H9 (cell line): ENCODE measurements at regions not wholly inside any gene's neighbourhood (a gene's known extent, or its start where the extent isn't known, plus 50 kb on each side); places are given as distances from the start of the nearest gene placed in this dataset.

Experiments
- DNase-seq: peaks from one replicate; pipeline ENCODE4 v3.0.0-alpha.2; 2017
- H2AFZ ChIP-seq: one replicate; pipeline ENCODE4 v1.6.1; 2013; ENCODE audit warnings: mild to moderate bottlenecking, low read length, control low read depth, moderate library complexity
- H2AK5ac ChIP-seq: 2 replicates; pipeline ENCODE4 v1.6.1; 2013; ENCODE audit warnings: low read length, control low read depth, mixed read lengths; ENCODE audit not compliant: insufficient read length
- H2BK120ac ChIP-seq: one replicate; pipeline ENCODE4 v1.6.1; 2013; ENCODE audit warnings: low read depth, mild to moderate bottlenecking, low read length, control low read depth, inconsistent platforms; ENCODE audit not compliant: poor library complexity, severe bottlenecking
- H2BK12ac ChIP-seq: 2 replicates; pipeline ENCODE4 v1.6.1; 2013; ENCODE audit warnings: low read length, control low read depth, mixed read lengths, low read depth; ENCODE audit not compliant: insufficient read length
- H2BK15ac ChIP-seq: 2 replicates; pipeline ENCODE4 v1.6.1; 2013; ENCODE audit warnings: low read depth, low read length, control low read depth
- H2BK20ac ChIP-seq: one replicate; pipeline ENCODE4 v1.6.1; 2013; ENCODE audit warnings: low read depth, mild to moderate bottlenecking, low read length, control low read depth, inconsistent platforms; ENCODE audit not compliant: poor library complexity, severe bottlenecking
- H2BK5ac ChIP-seq: 2 replicates; pipeline ENCODE4 v1.6.1; 2013; ENCODE audit warnings: low read length, control low read depth, mixed read lengths; ENCODE audit not compliant: insufficient read length
- H3K14ac ChIP-seq: 2 replicates; pipeline ENCODE4 v1.6.1; 2013; ENCODE audit warnings: low read length, control low read depth; ENCODE audit not compliant: insufficient read depth
- H3K18ac ChIP-seq: 2 replicates; pipeline ENCODE4 v1.6.1; 2013; ENCODE audit warnings: low read depth, mild to moderate bottlenecking, mixed read lengths, low read length, control low read depth; ENCODE audit not compliant: insufficient read length
- H3K23ac ChIP-seq: 2 replicates; pipeline ENCODE4 v1.6.1; 2013; ENCODE audit warnings: low read length, control low read depth, mixed read lengths, low read depth; ENCODE audit not compliant: insufficient read length
- H3K23me2 ChIP-seq: 2 replicates; pipeline ENCODE4 v1.6.1; 2013; ENCODE audit warnings: low read depth, mild to moderate bottlenecking, mixed read lengths, low read length, control low read depth; ENCODE audit not compliant: insufficient read length, poor library complexity, severe bottlenecking
- H3K27ac ChIP-seq: 2 replicates; pipeline ENCODE4 v1.5.1; 2013; ENCODE audit warnings: low read length, control low read depth, mixed read lengths, low read depth; ENCODE audit not compliant: insufficient read length
- H3K27me3 ChIP-seq: 2 replicates; pipeline ENCODE4 v1.6.1; 2013; ENCODE audit warnings: low read length, control low read depth, inconsistent platforms; ENCODE audit not compliant: insufficient read depth
- H3K4ac ChIP-seq: 2 replicates; pipeline ENCODE4 v1.6.1; 2013; ENCODE audit warnings: low read depth, mild to moderate bottlenecking, control low read depth, inconsistent platforms, low read length, moderate library complexity
- H3K4me1 ChIP-seq: 2 replicates; pipeline ENCODE4 v1.6.1; 2013; ENCODE audit warnings: low read length, control low read depth, inconsistent platforms; ENCODE audit not compliant: insufficient read depth
- H3K4me2 ChIP-seq: 2 replicates; pipeline ENCODE4 v1.6.1; 2013; ENCODE audit warnings: low read length, control low read depth, mixed read lengths; ENCODE audit not compliant: insufficient read length, insufficient read depth
- H3K56ac ChIP-seq: 2 replicates; pipeline ENCODE4 v1.6.1; 2013; ENCODE audit warnings: low read depth, mild to moderate bottlenecking, mixed read lengths, low read length, control low read depth; ENCODE audit not compliant: insufficient read length
- H3K79me1 ChIP-seq: 2 replicates; pipeline ENCODE4 v1.6.1; 2013; ENCODE audit warnings: low read depth, mild to moderate bottlenecking, moderate library complexity, low read length, control low read depth, inconsistent platforms; ENCODE audit not compliant: insufficient read depth, poor library complexity, severe bottlenecking
- H3K79me2 ChIP-seq: 2 replicates; pipeline ENCODE4 v1.6.1; 2013; ENCODE audit warnings: low read length, control low read depth, inconsistent platforms; ENCODE audit not compliant: insufficient read depth
- H3K9ac ChIP-seq: 2 replicates; pipeline ENCODE4 v1.6.1; 2013; ENCODE audit warnings: low read length, control low read depth, mixed read lengths; ENCODE audit not compliant: insufficient read length; ENCODE audit errors: extremely low read depth
- H3K9me3 ChIP-seq: one replicate; pipeline ENCODE4 v1.6.1; 2013; ENCODE audit warnings: low read depth, low read length, inconsistent platforms; ENCODE audit not compliant: control insufficient read depth
- H3T11ph ChIP-seq: one replicate; pipeline ENCODE4 v1.6.1; 2013; ENCODE audit warnings: mild to moderate bottlenecking, low read length, control low read depth, inconsistent platforms
- H4K20me1 ChIP-seq: one replicate; pipeline ENCODE4 v1.6.1; 2013; ENCODE audit not compliant: control insufficient read depth, insufficient read length, insufficient read depth
- H4K5ac ChIP-seq: 2 replicates; pipeline ENCODE4 v1.6.1; 2013; ENCODE audit warnings: low read depth, mild to moderate bottlenecking, mixed read lengths, low read length, control low read depth; ENCODE audit not compliant: insufficient read length
- H4K8ac ChIP-seq: replicated peaks from 2 replicates; pipeline ENCODE4 v1.6.1; 2013; ENCODE audit warnings: low read length, control low read depth, mixed read lengths, low read depth; ENCODE audit not compliant: insufficient read length
- H4K91ac ChIP-seq: 2 replicates; pipeline ENCODE4 v1.6.1; 2013; ENCODE audit warnings: low read depth, mild to moderate bottlenecking, moderate library complexity, mixed read lengths, low read length, control low read depth; ENCODE audit not compliant: insufficient read length
- H3K27ac Mint-ChIP-seq, 3 experiments: 2 replicates in 2 of 3; 3 replicates in 1 of 3; pipeline ENCODE4 v1.8.0; 2020 to 2021; ENCODE audit warnings: mixed read lengths in 3 of 3, mild to moderate bottlenecking in 1 of 3, moderate library complexity in 1 of 3
- H3K27me3 Mint-ChIP-seq: 2 replicates; pipeline ENCODE4 v1.8.0; 2021; ENCODE audit warnings: low read depth, mild to moderate bottlenecking, moderate library complexity, mixed read lengths
- H3K36me3 Mint-ChIP-seq, 3 experiments: 2 replicates in 2 of 3; 3 replicates in 1 of 3; pipeline ENCODE4 v1.8.0; 2020 to 2021; ENCODE audit warnings: low read depth in 3 of 3, mixed read lengths in 3 of 3; ENCODE audit not compliant: insufficient read depth in 1 of 3
- H3K4me1 Mint-ChIP-seq, 2 experiments: 2 replicates each; pipeline ENCODE4 v1.8.0; 2020; ENCODE audit warnings: mixed read lengths in 2 of 2
- H3K4me3 Mint-ChIP-seq, 2 experiments: 2 replicates in 1 of 2; 3 replicates in 1 of 2; pipeline ENCODE4 v1.8.0; 2020 to 2021; ENCODE audit warnings: mild to moderate bottlenecking in 2 of 2, mixed read lengths in 2 of 2, moderate library complexity in 1 of 2
- H3K9me3 Mint-ChIP-seq, 2 experiments: 2 replicates in 1 of 2; 3 replicates in 1 of 2; pipeline ENCODE4 v1.8.0; 2020; ENCODE audit warnings: mild to moderate bottlenecking in 2 of 2, mixed read lengths in 2 of 2, moderate library complexity in 1 of 2
- CTCF ChIP-seq: fragments of 200-600 bp; sonication (generic); conservative IDR thresholded peaks from 3 replicates; pipeline ENCODE4 v1.8.0; 2021; ENCODE audit warnings: antibody characterized with exemption, mild to moderate bottlenecking
- WGBS: extraction: QIAGEN DNeasy Blood & Tissue Kit; methylation state at CpG from one replicate; pipeline ENCODE4 v1.1.7; 2013; ENCODE audit warnings: missing lambda C conversion rate, low lambda C conversion rate, mixed read lengths; ENCODE audit not compliant: insufficient read length; ENCODE audit errors: extremely low coverage; 5-methylcytosine and 5-hydroxymethylcytosine counted together

GRCh38 chr12:131463174-131463573 is 247.7 kb upstream of the SFSWAP start:
- WGBS: no CpG with 5 or more reads among the region's 4 CpGs
- no peak overlapping the region for H3T11ph ChIP-seq
- no peak overlapping the region for H3K4ac ChIP-seq
- H4K5ac ChIP-seq: no peak overlapping the region
- no peak overlapping the region for H2BK120ac ChIP-seq
- H2BK5ac ChIP-seq: no peak overlapping the region
- H3K23me2 ChIP-seq: no peaks in the 10 kb centered on the region
- no peak overlapping the region for H3K4me2 ChIP-seq
- H3K56ac ChIP-seq: no peak overlapping the region
- no peak overlapping the region for H2BK15ac ChIP-seq
- H3K4me3 Mint-ChIP-seq: no peak overlapping the region
- no peaks in the 10 kb centered on the region for H3K79me1 ChIP-seq
- H3K9me3 ChIP-seq: no peaks in the 10 kb centered on the region
- H3K4me1 Mint-ChIP-seq: no peaks in the 10 kb centered on the region
- no peak overlapping the region for H3K18ac ChIP-seq
- H3K79me2 ChIP-seq: no peaks in the 10 kb centered on the region
- no peak overlapping the region for H3K9ac ChIP-seq
- no peaks in the 10 kb centered on the region for H3K4me1 ChIP-seq
- no peak overlapping the region for H2BK20ac ChIP-seq
- no peaks in the 10 kb centered on the region; a peak in 2 of 5 replicates for H3K9me3 Mint-ChIP-seq
- no peak overlapping the region for H4K8ac ChIP-seq
- no peak overlapping the region for H3K27ac Mint-ChIP-seq
- H2BK12ac ChIP-seq: no peak overlapping the region
- H3K27me3 ChIP-seq: no peaks in the 10 kb centered on the region
- H3K27ac ChIP-seq: no peak overlapping the region
- DNase-seq: peak; percentile 4
- no peak overlapping the region for H4K91ac ChIP-seq
- no peak overlapping the region for H3K23ac ChIP-seq
- no peak overlapping the region for H2AFZ ChIP-seq
- H3K14ac ChIP-seq: no peak overlapping the region
- no peaks in the 10 kb centered on the region for H4K20me1 ChIP-seq
- H3K27me3 Mint-ChIP-seq: peaks cover 11% of the 10 kb centered on the region
- H2AK5ac ChIP-seq: no peak overlapping the region
- no peak for TF ChIP-seq CTCF
- H3K36me3 Mint-ChIP-seq: peaks cover 0 to 1% (median 0%) of the 10 kb centered on the region in 3 experiments; a peak in 1 of 7 replicates
